ENCODE measurements at regions not wholly inside any gene's neighbourhood (a gene's known extent, or its start where the extent isn't known, plus 50 kb on each side); places are given as distances from the start of the nearest gene placed in this dataset.
"Not testable (repeated sequence)": the region's sequence is repeated elsewhere in the genome, so short reads cannot be mapped to it uniquely, and the experiment has no call there.

DNA sequence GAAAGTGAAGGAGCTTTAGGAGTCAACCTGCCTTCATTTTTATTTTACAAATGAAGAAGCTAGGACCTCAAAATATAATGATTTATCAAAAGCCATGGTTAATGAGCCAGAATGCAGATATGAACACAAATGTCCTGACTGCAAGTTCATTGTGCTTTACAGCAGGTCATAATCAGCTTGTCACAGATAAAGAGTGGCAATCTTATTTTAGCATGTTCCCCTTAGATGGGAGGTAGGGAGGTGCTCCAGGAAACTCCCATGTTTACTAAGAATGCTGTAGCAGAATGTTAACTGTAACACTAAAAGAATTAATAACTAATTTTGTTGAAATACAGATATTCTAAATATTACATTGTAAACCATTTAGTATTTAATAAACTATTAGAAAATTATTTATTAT, 165.0 kb upstream of the FOLH1 start:
- not testable (repeated sequence) for TF ChIP-seq POLR2AphosphoS5 (IDR thresholded peaks at IDR 0.05; ENCODE audit: low read depth)
- TF ChIP-seq, protein P1, sequence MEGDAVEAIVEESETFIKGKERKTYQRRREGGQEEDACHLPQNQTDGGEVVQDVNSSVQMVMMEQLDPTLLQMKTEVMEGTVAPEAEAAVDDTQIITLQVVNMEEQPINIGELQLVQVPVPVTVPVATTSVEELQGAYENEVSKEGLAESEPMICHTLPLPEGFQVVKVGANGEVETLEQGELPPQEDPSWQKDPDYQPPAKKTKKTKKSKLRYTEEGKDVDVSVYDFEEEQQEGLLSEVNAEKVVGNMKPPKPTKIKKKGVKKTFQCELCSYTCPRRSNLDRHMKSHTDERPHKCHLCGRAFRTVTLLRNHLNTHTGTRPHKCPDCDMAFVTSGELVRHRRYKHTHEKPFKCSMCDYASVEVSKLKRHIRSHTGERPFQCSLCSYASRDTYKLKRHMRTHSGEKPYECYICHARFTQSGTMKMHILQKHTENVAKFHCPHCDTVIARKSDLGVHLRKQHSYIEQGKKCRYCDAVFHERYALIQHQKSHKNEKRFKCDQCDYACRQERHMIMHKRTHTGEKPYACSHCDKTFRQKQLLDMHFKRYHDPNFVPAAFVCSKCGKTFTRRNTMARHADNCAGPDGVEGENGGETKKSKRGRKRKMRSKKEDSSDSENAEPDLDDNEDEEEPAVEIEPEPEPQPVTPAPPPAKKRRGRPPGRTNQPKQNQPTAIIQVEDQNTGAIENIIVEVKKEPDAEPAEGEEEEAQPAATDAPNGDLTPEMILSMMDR (conservative IDR thresholded peaks at IDR 0.05; ENCODE audit: low read depth in 2 of 2): not testable (repeated sequence)
